ENCODE measurements at regions not wholly inside any gene's neighbourhood (a gene's known extent, or its start where the extent isn't known, plus 50 kb on each side); places are given as distances from the start of the nearest gene placed in this dataset.

DNA sequence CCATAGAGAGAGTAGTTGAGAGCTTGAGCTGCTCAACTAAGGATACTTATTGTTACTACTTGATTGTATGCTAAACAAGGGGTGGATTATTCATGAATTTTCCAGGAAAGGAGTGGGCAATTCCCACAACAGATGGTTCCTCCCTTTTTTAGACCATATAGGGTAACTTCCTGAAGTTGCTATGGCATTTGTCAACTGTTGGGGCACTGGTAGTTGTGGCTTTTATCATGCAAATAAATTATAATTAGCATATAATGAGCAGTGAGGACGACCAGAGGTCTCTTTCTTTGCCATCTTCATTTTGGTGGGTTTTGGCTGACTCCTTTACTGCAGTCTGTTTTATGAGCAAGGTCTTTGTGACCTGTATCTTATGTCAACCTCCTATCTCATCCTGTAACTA is 1403.5 kb upstream of the PABPC4L start:
- H3K9me3 ChIP-seq: no peaks in the 10 kb centered on the region
- WGBS: 29% methylated on average over 1 of the region's 1 CpG
- H3K4me3 ChIP-seq: no peak overlapping the region
- intact Hi-C loops (cut with DNase I): no loop called here
- H3K27me3 ChIP-seq (replicated peaks; ENCODE audit: insufficient read depth): no peaks in the 10 kb centered on the region
- H3K4me1 ChIP-seq (replicated peaks): no peaks in the 10 kb centered on the region
- no peak for DNase-seq (ENCODE audit: low spot score)
- no peaks in the 10 kb centered on the region for H3K36me3 ChIP-seq
- H3K27ac ChIP-seq: no peak overlapping the region
- no peak for TF ChIP-seq POLR2AphosphoS5 (IDR thresholded peaks at IDR 0.05)
- no peak for TF ChIP-seq POLR2A (IDR thresholded peaks at IDR 0.05)
- TF ChIP-seq, protein P1, sequence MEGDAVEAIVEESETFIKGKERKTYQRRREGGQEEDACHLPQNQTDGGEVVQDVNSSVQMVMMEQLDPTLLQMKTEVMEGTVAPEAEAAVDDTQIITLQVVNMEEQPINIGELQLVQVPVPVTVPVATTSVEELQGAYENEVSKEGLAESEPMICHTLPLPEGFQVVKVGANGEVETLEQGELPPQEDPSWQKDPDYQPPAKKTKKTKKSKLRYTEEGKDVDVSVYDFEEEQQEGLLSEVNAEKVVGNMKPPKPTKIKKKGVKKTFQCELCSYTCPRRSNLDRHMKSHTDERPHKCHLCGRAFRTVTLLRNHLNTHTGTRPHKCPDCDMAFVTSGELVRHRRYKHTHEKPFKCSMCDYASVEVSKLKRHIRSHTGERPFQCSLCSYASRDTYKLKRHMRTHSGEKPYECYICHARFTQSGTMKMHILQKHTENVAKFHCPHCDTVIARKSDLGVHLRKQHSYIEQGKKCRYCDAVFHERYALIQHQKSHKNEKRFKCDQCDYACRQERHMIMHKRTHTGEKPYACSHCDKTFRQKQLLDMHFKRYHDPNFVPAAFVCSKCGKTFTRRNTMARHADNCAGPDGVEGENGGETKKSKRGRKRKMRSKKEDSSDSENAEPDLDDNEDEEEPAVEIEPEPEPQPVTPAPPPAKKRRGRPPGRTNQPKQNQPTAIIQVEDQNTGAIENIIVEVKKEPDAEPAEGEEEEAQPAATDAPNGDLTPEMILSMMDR (IDR thresholded peaks at IDR 0.05): no peak

DNA sequence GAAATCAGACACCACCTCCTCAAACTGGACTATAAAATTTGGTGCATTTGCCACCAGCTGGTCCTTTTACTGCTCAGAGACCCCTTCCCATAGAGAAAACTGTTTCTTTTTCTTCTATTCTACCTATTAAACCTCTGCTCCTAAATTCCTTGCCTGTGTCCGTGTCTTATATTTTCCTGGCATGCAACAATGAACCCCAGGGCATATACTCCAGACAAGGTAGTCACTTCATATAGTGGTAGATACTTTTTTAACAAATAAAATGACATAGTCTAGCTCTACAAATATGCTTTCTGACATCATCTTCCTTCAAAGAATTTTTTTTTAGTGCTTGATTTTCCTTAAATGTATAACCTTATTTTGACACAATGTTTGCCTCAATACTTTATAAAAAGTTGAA is 1402.9 kb upstream of the PABPC4L start:
- Histone ChIP-seq H3K27me3 (replicated peaks; ENCODE audit: insufficient read depth) (no peaks in the 10 kb centered on the region), H3K27ac (no peak overlapping the region), H3K4me3 (no peak overlapping the region), H3K36me3 (no peaks in the 10 kb centered on the region), H3K9me3 (no peaks in the 10 kb centered on the region), H3K4me1 (replicated peaks) (no peaks in the 10 kb centered on the region)
- intact Hi-C loops (cut with DNase I): no loop called here
- WGBS: 71% methylated on average over 1 of the region's 1 CpG
- TF ChIP-seq POLR2AphosphoS5 (IDR thresholded peaks at IDR 0.05) (no peak), POLR2A (IDR thresholded peaks at IDR 0.05) (no peak)
- TF ChIP-seq, protein P1 (IDR thresholded peaks at IDR 0.05): no peak
- no peak for DNase-seq (ENCODE audit: low spot score)

DNA sequence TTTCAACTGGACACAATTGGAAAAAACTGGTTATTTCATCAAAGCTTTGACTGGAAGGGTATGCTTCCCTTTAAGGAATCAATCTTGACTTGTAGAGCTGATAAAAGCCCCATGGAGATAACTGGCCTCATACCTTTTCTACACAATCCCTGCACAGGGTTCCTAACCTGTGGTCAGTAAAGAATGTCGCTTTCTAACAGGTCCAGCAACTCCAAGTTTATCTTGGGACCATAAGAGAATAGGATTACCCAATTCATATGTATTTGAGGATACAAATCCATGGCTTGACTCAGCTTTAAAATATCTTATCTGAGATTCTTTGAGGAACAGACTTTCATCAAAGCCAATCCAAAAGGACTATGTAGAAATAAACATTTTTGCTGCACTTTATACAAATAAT is 1399.8 kb upstream of the PABPC4L start:
- no peaks in the 10 kb centered on the region for H3K27me3 ChIP-seq (replicated peaks; ENCODE audit: insufficient read depth)
- H3K9me3 ChIP-seq: no peaks in the 10 kb centered on the region
- no peak for DNase-seq (ENCODE audit: low spot score)
- H3K36me3 ChIP-seq: no peaks in the 10 kb centered on the region
- no peak overlapping the region for H3K27ac ChIP-seq
- WGBS: 73% methylated on average over 1 of the region's 1 CpG
- intact Hi-C loops (cut with DNase I): no loop called here
- H3K4me3 ChIP-seq: no peak overlapping the region
- no peaks in the 10 kb centered on the region for H3K4me1 ChIP-seq (replicated peaks)
- TF ChIP-seq POLR2A (IDR thresholded peaks at IDR 0.05): no peak

DNA sequence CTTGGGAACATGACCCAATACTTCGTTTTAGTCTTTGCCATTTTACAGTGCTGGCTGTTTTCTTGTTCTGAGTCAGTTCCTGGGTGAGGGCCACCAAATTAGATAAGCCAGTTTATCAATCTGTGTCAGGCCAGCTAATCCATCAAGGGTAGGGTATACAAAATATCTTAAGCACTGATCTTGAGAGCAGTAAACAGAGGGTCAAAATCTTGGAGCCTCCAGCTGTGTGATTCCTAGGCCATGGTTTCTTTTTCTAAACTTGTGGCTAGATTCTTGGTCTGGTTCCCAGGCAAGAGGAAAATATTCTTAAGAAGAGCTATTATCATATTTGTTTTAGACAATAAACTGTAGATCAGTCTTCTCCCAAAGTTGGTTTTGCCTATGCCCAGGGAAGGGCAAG is 1396.6 kb upstream of the PABPC4L start:
- WGBS: 40% methylated on average over 1 of the region's 1 CpG
- no peaks in the 10 kb centered on the region for H3K4me1 ChIP-seq (replicated peaks)
- no peaks in the 10 kb centered on the region for H3K9me3 ChIP-seq
- DNase-seq (ENCODE audit: low spot score): no peak
- TF ChIP-seq, protein P1 (IDR thresholded peaks at IDR 0.05): no peak
- no peak for TF ChIP-seq POLR2A (IDR thresholded peaks at IDR 0.05)
- TF ChIP-seq POLR2AphosphoS5 (IDR thresholded peaks at IDR 0.05): no peak
- H3K36me3 ChIP-seq: no peaks in the 10 kb centered on the region
- H3K27ac ChIP-seq: no peak overlapping the region
- intact Hi-C loops (cut with DNase I): no loop called here
- no peak overlapping the region for H3K4me3 ChIP-seq
- no peaks in the 10 kb centered on the region for H3K27me3 ChIP-seq (replicated peaks; ENCODE audit: insufficient read depth)

DNA sequence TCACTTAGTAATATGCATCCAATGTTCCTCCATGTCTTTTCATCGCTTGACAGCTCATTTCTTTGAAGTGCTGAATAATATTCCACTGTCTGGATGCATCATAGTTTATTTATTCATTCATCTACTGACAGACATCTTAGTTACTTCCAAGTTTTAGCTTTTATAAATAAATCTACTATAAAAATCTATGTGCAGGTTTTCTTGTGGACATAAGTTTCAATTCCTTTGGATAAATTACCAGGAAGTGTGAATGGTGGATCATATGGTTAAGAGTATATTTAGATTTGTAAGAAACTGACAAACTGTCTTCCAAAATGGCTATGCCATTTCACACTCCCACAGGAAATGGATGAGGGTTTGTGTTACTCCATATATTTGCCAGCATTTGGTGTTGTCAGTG is 1392.9 kb upstream of the PABPC4L start:
- Histone ChIP-seq H3K27ac (no peak overlapping the region), H3K4me1 (replicated peaks) (no peaks in the 10 kb centered on the region), H3K27me3 (replicated peaks; ENCODE audit: insufficient read depth) (no peaks in the 10 kb centered on the region), H3K4me3 (no peak overlapping the region), H3K9me3 (no peaks in the 10 kb centered on the region), H3K36me3 (no peaks in the 10 kb centered on the region)
- TF ChIP-seq POLR2AphosphoS5 (IDR thresholded peaks at IDR 0.05) (no peak), POLR2A (IDR thresholded peaks at IDR 0.05) (no peak)
- TF ChIP-seq, protein P1 (IDR thresholded peaks at IDR 0.05): no peak
- DNase-seq (ENCODE audit: low spot score): no peak
- 93% methylated on average over 1 of the region's 1 CpG for WGBS
- intact Hi-C loops (cut with DNase I): no loop called here

Measured in prostate gland (tissue), 2 donors.